GM21529 (cell line): ENCODE measurements at regions not wholly inside any gene's neighbourhood (a gene's known extent, or its start where the extent isn't known, plus 50 kb on each side); places are given as distances from the start of the nearest gene placed in this dataset.
"Not testable (repeated sequence)": the region's sequence is repeated elsewhere in the genome, so short reads cannot be mapped to it uniquely, and the experiment has no call there.

ENCODE experiments used
- ATAC-seq: cut with Tn5 transposase; IDR thresholded peaks from one replicate; pipeline ENCODE4 v1.9.1; 2021; ENCODE audit not compliant: unreplicated experiment

DNA sequence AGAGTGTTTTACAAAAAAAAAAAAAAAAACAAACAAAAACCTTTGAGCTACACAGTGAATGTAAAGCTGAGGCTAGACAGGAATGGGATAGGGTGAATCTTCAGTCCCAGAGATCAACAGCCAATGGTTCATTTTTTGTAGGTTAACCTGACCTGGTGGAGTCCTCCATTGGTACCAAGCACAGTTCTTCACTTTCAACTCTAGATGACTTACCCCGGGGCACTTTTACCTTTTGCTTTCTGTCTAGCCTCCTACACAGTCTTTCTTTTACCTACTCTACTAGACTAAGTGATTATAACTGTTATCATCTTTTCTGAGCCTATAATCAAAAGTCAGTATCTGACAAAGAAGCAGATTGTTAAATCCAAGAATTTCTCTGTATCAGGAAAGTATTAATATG lies 50.9 kb downstream of the ANXA2R start:
- no peak for ATAC-seq

DNA sequence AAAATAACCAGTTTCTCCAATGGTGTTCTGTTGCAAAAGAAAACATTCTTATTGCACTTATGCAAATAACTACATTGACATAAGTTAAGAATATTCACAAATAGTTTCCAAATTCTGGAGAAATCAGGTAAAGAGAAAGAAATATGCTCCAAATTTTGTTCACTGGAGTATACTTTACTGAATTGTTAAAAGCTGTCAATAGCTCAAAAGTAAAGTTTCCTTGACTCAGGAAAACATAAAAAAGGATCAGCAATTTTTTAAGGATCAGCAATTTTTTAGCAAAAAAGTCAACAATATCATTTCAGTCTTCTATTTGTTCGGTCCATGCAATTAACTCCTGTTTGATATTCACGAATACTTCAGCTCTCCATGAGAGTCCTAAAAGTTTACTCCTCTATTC lies 51.6 kb downstream of the ANXA2R start:
- no peak for ATAC-seq

DNA sequence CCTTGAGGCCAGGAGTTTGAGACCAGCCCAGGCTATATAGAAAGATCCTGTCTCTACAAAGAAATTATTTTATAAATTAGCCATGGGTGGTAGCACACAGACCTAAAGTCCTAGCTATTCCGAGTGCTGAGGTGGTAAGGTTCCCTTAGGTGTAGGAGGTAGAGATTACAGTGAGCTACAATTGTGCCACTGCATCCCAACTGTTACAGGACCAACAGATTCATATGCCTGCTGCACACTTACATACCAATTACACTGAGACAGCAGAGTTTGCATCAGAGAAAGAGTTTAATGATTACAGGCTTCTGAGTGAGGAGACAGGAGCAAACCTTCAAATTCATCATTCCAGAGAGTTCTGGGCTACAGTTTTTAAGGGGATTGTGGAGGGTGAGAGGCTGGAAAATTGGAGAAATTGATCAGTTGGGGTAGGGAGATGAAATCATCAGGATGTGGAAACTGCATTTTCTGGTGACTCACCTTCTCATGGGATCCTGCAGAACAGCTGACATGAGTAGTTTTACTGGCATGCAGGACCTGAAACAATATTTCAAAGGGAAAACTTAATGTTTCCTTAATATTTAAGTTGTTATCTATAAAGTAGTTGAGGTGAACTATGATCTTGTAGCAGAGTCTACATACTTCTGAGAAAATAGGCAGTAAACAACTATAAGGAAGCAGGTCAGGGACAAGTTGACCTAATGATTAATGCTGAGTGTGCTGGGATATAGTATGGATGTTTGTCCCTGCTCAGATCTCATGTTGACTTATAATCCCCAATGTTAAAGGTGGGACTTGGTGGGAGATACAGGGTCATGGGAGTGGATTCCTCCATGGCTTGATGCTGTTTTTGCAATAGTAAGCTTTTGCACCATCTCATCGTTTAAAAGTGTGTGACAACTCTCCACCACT lies 54.7 kb downstream of the ANXA2R start:
- ATAC-seq = no peak

DNA sequence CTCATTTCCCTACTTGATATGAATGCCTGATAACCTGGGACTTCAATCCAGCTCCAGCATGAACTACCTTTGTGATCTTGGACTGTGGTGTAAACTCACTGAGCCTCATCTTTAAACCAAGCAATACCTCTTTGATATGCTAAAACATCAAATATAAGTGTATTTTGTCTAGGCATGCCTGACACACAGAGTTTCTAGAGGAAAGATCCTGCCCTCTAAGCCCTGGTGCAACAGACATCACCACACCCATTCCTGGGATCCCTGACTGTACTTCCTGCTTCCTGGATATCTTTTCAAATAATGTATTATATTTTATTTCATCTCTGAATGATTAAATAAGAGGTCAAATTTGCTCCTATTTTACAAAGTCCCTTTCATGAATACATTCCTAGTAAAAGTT lies 55.8 kb downstream of the ANXA2R start:
- ATAC-seq = no peak

DNA sequence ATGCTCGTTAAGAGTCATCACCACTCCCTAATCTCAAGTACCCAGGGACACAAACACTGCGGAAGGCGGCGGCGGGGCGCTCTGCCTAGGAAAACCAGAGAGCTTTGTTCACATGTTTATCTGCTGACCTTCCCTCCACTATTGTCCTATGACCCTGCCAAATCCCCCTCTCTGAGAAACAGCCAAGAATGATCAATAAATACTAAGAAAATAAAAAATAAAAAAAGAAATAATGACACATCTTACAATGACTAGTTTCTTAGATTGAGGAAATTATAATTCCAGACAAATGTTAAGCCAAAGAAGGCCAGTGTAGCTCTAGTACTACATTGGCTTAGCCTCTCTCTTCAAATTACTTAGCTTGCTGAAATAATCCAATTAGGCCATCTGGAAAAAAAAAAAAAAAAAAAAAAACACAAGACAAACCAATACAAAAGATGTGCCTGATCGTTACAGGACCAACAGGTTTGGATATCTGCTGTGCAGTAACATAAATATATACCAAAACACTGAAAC lies 58.0 kb downstream of the ANXA2R start:
- no peak for ATAC-seq

DNA sequence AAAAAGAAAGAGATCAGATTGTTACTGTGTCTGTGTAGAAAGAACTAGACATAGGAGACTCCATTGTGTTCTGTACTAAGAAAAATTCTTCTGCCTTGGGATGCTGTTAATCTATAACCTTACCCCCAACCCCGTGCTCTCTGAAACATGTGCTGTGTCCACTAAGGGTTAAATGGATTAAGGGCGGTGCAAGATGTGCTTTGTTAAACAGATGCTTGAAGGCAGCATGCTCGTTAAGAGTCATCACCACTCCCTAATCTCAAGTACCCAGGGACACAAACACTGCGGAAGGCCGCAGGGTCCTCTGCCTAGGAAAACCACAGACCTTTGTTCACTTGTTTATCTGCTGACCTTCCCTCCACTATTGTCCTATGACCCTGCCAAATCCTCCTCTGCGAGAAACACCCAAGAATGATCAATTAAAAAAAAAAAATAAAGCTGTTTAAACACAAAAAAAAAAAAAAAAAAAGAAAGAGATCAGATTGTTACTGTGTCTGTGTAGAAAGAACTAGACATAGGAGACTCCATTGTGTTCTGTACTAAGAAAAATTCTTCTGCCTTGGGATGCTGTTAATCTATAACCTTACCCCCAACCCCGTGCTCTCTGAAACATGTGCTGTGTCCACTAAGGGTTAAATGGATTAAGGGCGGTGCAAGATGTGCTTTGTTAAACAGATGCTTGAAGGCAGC lies 58.6 kb downstream of the ANXA2R start:
- not testable (repeated sequence) for ATAC-seq

DNA sequence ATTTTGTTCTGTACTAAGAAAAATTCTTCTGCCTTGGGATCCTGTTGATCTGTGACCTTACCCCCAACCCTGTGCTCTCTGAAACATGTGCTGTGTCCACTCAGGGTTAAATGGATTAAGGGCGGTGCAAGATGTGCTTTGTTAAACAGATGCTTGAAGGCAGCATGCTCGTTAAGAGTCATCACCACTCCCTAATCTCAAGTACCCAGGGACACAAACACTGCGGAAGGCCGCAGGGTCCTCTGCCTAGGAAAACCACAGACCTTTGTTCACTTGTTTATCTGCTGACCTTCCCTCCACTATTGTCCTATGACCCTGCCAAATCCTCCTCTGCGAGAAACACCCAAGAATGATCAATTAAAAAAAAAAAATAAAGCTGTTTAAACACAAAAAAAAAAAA lies 59.1 kb downstream of the ANXA2R start:
- not testable (repeated sequence) for ATAC-seq

DNA sequence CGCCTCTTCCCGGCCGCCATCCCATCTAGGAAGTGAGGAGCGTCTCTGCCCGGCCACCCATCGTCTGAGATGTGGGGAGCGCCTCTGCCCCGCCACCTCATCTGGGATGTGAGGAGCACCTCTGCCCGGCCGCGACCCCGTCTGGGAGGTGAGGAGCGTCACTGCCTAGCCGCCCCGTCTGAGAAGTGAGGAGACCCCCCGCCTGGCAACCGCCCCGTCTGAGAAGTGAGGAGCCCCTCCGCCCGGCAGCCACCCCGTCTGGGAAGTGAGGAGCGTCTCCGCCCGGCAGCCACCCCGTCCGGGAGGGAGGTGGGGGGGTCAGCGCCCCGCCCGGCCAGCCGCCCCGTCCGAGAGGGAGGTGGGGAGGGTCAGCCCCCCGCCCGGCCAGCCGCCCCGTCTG lies 59.7 kb downstream of the ANXA2R start:
- ATAC-seq = not testable (repeated sequence)

DNA sequence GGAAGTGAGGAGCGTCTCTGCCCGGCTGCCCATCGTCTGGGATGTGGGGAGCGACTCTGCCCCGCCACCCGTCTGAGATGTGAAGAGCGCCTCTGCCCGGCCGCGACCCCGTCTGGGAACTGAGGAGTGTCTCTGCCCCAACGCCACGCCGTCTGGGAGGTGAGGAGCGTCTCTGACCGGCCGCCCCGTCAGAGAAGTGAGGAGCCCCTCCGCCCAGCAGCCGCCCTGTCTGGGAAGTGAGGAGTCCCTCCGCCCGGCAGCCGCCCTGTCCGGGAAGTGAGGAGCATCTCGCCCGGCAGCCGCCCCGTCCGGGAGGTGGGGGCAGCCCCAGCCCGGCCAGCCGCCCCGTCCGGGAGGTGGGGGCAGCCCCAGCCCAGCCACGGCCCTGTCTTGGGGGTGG lies 60.9 kb downstream of the ANXA2R start:
- ATAC-seq = not testable (repeated sequence)

DNA sequence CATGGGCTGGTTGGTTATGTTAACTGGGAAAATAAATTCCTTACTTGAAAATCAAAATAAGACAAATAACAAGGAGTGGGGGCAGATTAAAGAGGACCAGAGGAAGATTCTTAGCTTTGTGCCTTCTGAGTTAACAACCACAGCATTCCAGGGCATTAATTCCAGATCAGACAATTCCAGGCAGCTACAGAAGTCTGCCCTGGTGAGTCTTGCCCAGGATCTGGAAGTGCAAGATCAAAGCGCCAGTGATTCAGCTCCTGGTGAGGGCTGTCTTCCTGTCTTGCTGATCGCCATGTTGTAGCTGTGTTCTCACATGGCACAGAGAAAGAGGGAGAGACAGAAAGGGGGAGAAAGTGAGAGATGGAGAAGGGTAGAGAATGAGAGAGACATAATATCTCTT lies 65.6 kb downstream of the ANXA2R start:
- ATAC-seq = no peak

DNA sequence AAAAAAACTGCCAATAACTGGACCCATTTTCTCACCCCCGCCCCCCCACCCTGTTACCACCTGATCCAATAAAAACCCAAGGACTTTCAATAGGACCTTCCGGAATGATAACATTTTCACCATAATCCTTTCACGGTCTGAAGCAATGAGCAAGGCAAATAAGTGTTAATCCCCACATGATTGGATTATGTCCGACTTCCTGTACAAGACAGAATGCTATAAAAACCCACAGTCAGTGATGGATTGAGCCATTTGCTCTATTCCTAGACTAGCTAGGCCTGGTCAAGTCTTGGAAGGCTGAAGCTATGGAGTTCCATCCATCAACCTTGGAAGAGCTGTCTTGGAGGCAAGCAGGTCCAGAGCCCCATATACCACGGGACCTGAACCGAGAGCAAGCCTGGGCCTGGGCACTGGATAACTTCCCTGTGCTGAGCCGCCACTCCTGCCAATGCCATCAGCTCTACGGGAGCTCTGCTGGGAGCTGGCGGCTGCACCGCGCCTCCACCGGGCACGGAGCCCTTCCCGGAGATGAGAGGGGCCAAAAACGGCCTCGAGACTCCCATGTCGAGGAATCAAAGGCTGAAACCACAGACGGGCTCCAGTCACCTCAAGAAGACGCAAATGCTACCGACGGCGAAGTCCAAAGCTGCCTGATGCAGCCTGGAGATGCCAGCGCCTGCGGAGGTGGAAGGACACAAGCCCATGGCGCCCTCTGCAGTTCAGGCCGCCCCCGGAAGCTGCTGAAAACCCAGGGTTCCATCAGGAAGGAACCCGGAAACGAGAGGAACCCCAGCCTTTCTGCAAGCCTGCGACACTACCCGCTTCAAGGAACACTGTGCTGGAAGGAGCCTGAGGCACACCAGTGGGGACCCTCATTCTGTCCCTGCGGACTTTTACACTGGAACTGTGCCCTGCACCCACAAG lies 69.2 kb downstream of the ANXA2R start:
- ATAC-seq = no peak

DNA sequence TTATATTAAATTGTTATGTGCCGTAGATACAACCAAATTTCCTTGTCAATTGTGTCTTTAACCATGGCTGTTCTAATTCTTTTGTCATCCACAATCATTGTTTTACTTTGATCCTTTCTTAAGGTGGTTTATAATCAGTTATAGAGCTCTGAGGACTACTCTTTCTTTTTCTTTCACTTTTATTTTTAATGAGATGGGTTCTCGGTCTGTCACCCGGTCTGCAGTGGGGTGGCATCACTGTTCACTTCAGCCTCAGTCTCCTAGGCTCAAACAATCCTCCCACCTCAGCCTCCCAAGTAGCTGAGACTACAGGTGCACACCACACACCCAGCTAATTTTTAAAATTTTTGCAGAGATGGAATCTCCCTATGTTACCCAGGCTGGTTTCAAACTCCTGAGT lies 74.2 kb downstream of the ANXA2R start:
- no peak for ATAC-seq

DNA sequence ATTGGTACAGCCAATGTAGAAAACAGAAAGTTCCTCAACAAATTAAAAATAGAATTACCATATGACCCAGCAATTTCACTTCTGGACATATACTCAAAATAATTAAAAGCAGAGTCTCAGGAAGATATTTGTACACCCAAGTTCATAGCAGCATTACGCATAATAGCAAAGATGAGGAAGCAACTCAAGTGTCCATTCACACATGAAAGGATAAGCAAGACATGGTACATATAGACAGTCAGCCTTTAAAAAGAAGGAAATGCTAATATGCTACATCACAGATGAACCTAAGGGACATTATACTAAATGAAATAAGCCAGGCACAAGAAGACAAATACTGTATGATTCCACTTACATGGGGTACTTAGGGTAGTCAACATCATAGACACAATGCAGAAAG lies 76.7 kb downstream of the ANXA2R start:
- no peak for ATAC-seq

DNA sequence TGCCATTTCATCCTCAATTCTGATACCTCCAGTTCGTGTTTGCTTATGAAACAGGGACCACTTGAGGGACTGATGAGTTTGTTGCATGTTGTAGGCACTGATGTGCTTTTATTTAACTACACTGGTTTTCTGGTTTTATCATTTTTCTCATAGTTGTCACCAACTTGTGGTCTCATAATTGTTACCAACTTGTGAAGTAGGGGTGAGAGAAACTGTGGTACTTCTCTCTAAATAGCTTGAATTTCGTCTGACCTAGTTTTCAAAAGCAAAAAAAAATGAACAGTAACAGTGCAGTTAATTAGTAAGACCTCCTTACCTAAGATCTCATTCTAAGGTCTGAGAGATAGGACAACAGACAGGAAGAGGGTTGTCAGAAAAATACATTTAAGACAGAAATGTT lies 78.0 kb downstream of the ANXA2R start:
- ATAC-seq = no peak

DNA sequence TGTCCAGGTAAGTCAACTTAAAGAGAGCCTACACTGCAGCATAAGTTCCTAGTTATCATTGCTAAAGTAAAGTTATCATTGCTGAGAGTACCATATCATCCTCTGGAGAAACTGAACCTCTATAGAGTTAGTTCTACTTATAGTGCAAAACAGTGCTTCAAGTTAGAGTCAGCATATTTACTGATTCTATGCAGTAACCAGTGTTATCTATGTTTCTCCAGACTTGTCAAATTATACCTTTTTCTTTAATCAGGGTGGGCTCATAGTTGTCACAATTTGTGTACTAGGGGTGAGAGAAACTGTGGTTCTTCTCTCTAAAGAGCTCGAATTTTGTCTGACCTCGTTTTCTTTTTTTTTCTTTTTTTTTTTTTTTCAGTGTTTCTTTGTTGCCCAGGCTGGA lies 79.6 kb downstream of the ANXA2R start:
- no peak for ATAC-seq

DNA sequence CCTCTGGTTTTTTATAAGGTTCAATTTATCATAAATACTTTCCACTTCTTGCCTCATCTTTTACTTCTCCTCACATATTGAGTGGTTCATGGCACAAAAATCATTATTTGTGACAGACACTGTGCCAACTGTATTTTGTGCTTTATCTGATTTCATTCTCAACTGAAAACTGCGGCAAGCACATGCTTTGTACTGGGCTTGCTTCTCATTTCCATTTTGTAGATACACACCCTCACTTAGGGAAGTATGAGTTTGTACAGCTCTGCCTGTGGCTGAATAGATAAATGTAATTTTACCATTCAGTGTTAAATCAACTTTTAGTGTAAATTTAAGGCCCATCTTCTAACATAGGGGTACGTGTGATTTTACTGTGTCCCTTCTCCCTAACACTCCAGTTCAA lies 83.6 kb downstream of the ANXA2R start:
- no peak for ATAC-seq

DNA sequence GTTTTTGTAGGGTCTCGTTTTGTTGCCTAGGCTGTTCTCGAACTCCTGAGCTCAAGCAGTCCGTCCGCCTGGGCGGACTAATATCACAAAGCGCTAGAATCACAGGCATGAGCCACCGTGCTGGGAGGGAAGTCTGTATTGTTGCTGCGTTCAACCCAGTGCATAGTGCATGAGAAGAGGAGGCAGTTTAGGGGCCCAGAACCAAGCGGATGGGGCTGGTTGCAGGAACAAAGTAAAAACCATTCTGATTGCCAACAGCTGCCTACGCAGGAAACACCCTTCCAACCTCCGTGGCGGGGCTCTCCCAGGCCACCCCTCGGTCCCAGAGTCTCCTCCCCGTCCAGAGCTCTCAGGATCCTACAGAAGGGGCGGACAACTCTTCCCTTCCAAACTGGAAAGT lies 87.1 kb downstream of the ANXA2R start:
- ATAC-seq = no peak

DNA sequence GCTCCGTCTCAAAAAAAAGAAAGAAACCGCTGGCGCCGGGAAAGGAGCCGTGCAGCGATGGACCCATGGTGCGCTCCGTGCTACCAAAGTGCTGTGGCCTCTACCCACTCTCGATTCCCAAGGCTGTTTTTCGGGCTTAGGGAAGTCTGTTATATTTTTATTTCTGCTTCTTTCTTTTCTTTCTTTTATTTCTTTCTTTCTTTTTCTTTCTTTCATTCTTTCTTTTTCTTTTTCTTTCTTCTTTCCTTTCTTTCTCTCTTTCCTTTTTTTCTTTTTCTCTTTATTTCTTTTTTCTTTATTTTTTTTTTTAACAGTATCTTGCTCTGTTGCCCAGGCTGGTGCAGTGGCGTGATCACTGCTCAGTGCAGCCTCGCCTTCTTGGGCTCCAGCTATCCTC lies 87.5 kb downstream of the ANXA2R start:
- ATAC-seq = no peak

DNA sequence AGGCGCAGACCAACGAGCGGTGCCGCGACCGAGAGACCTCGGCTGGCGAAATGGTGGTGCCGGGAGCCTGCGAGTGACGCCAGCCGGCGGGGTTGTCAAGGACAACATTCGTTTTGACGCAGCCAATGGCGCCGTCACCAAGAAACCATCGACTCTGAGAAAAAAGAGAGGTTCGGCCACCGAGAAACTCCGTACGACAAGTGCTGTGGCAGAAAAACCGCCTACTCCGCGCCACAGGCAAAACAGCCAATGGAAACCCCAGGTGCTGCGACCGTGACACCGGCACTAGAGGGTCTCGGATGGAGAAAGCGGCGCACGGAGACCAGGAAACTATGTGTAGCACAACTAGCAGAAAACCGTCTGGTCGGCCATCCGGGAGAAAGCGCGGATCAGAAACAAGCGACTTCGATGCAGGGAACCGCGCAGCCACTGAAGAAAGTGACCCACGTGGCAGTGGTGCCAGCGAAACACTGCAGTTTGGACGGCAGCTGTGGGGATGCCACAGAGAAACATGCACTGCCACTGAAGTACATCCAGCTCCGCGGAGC lies 88.8 kb downstream of the ANXA2R start:
- ATAC-seq = peak; percentile 35

DNA sequence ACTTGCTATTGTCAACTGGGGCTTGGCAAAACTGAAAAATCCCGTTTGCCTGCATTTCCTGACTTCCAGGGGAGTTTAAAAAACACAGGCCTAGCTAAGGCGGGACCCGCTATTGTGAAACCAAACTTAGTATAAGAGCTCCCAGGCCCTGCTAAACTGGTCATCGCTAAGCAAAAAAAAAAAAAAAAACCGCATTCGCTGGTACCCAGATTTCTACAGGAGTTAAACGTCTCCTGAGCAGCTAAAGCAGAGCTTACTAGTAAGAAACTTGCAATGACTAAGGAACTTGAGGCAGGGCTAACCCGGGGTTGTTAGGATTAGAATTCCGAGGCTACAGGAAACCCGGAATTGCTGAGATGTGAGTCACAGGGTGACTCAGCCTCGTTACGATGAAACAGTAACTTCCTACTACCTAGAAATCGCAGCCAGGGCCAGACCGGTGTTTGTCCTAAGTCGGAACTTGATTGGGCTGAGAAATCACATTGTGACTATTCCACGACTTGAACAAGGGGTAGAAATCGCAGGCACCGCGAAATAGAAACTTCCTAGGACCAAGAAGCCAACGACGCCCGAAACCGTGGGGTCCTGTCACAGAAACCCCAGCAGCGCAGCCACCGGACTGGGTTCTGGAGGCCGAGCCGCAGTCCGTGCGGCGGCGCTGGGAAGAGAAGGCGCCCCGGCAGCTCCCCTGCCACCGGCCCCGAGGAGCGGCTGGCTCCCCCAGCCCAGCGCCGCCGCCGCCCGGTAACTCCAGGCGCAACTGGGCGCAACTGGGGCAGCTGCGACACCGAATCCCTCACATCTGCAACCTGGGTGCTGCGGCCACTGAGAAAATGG lies 89.4 kb downstream of the ANXA2R start:
- peak; percentile 46 for ATAC-seq
